H1 (cell line): ENCODE measurements at regions not wholly inside any gene's neighbourhood (a gene's known extent, or its start where the extent isn't known, plus 50 kb on each side); places are given as distances from the start of the nearest gene placed in this dataset.

Source experiments
- CHD2 ChIP-seq: IDR thresholded peaks from 2 replicates; pipeline ENCODE4 v1.6.1; 2012; ENCODE audit warnings: low read length, improper control_type of control experiment
- TEAD4 ChIP-seq: IDR thresholded peaks from 2 replicates; pipeline ENCODE4 v1.6.1; 2012; ENCODE audit warnings: low read depth, low read length, inconsistent platforms, mixed read lengths

GRCh38 chr6:8750627-8751026 is 315.3 kb upstream of the SLC35B3 start (continued):
- TF ChIP-seq CHD2 (no peak), TEAD4 (no peak)
